Tibial nerve (tissue), 4 donors: ENCODE measurements at regions not wholly inside any gene's neighbourhood (a gene's known extent, or its start where the extent isn't known, plus 50 kb on each side); places are given as distances from the start of the nearest gene placed in this dataset.

Source experiments
- DNase-seq, 2 donors: peaks; one replicate each; pipeline ENCODE4 v3.0.0-alpha.2; 2019; ENCODE audit warnings: low spot score in 2 of 2
- H3K27ac ChIP-seq, 4 donors: fragments of 200-600 bp; sonication (generic) in 3 of 4; one replicate each; pipeline ENCODE4 v1.5.1; 2017 to 2019; ENCODE audit warnings: mild to moderate bottlenecking in 1 of 4
- H3K27me3 ChIP-seq, 2 donors: fragments of 200-600 bp; sonication (generic) in 1 of 2; one replicate each; pipeline versions ENCODE4 v1.5.1 to v1.6.0; 2017 to 2019
- H3K36me3 ChIP-seq, 3 donors: fragments of 200-600 bp; sonication (generic); one replicate each; pipeline ENCODE4 v1.5.1; 2018 to 2019
- H3K4me1 ChIP-seq, 4 donors: fragments of 200-600 bp; sonication (generic) in 3 of 4; one replicate each; pipeline ENCODE4 v1.5.1; 2017 to 2019
- H3K4me3 ChIP-seq, 4 donors: fragments of 200-600 bp; sonication (generic) in 3 of 4; one replicate each; pipeline ENCODE4 v1.5.1; 2017 to 2019; ENCODE audit warnings: mild to moderate bottlenecking in 1 of 4, moderate library complexity in 1 of 4
- H3K9me3 ChIP-seq, 4 donors: fragments of 200-600 bp; sonication (generic) in 3 of 4; one replicate each; pipeline ENCODE4 v1.5.1; 2017 to 2019
- CTCF ChIP-seq, 5 experiments: fragments of 200-600 bp in 3 of 5; fragments of 450-650 bp in 2 of 5; sonication (generic) in 3 of 5; IDR thresholded peaks; one replicate each; pipeline ENCODE4 v1.5.1; 2016 to 2019; ENCODE audit warnings: antibody characterized with exemption in 5 of 5, mild to moderate bottlenecking in 3 of 5, moderate library complexity in 2 of 5
- EP300 ChIP-seq, 2 donors: sonication (generic); formaldehyde crosslinking; IDR thresholded peaks; one replicate each; pipeline ENCODE4 v1.6.1; 2017; ENCODE audit warnings: antibody characterized with exemption in 2 of 2, mild to moderate bottlenecking in 1 of 2
- POLR2A ChIP-seq, 2 donors: fragments of 450-650 bp; IDR thresholded peaks; one replicate each; pipeline ENCODE4 v1.6.1; 2017; ENCODE audit warnings: antibody characterized with exemption in 2 of 2, mild to moderate bottlenecking in 2 of 2, moderate library complexity in 2 of 2
- WGBS, 2 donors: methylation state at CpG; one replicate each; pipeline ENCODE4 v1.1.5; 2018; 5-methylcytosine and 5-hydroxymethylcytosine counted together

DNA sequence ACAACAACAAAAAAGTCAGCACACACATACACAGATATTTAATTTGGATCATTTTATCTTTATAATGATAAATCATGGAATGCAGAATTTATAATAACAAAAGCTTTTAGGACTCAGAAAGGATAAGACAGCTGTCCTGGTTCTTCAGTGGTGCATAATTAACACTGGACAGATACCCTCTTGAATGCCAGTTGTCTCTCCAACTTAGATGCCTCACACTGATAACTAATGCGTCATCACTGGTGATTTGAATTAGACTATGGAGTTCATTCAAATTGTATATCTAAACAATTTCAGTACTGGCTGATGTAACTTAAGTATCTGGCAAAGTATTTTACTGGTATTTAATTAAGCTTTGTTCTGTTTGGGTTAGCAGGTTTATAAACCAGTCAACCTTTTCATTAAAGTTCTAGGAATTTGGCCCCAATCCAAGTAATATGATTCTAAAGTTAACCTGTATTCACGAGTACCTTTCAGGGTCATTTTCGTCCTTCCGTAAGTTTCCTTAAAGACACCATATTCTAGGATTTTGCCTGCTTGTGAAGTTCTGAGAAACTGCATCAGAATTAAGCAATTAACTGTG lies 1199.5 kb upstream of the TMPRSS15 start:
- no peaks in the 10 kb centered on the region for H3K36me3 ChIP-seq
- no peak overlapping the region for H3K4me3 ChIP-seq
- H3K27me3 ChIP-seq, result no peaks in the 10 kb centered on the region
- DNase-seq, result no peak
- H3K9me3 ChIP-seq, result no peaks in the 10 kb centered on the region
- 84 to 87% methylated on average over 4 of the region's 4 CpGs for WGBS, 2 donors
- no peaks in the 10 kb centered on the region for H3K4me1 ChIP-seq
- no peak overlapping the region for H3K27ac ChIP-seq
- TF ChIP-seq POLR2A (IDR thresholded peaks at IDR 0.05) (no peak), EP300 (IDR thresholded peaks at IDR 0.05) (no peak), CTCF (IDR thresholded peaks at IDR 0.05) (no peak)

- 13 to 20% methylated on average over 4 of the region's 4 CpGs for WGBS, 2 donors
- no peaks in the 10 kb centered on the region for H3K9me3 ChIP-seq
- no peak overlapping the region for H3K4me3 ChIP-seq
- no peaks in the 10 kb centered on the region for H3K36me3 ChIP-seq
- TF ChIP-seq POLR2A (IDR thresholded peaks at IDR 0.05) (no peak), EP300 (IDR thresholded peaks at IDR 0.05) (no peak), CTCF (IDR thresholded peaks at IDR 0.05) (no peak)
- no peak overlapping the region for H3K27ac ChIP-seq
- no peak for DNase-seq
- H3K4me1 ChIP-seq, result no peaks in the 10 kb centered on the region
- H3K27me3 ChIP-seq, result no peaks in the 10 kb centered on the region
Measured at GRCh38 chr21:19608101-19608621, 1204.6 kb upstream of the TMPRSS15 start.

GRCh38 chr21:19609611-19610010 lies 1206.0 kb upstream of the TMPRSS15 start:
- Histone ChIP-seq H3K27ac (no peak overlapping the region), H3K9me3 (no peaks in the 10 kb centered on the region), H3K4me1 (no peaks in the 10 kb centered on the region), H3K4me3 (no peak overlapping the region), H3K36me3 (no peaks in the 10 kb centered on the region), H3K27me3 (no peaks in the 10 kb centered on the region)
- whole genome bisulfite sequencing, 2 donors, result 79 to 87% methylated on average over 3 of the region's 3 CpGs
- no peak for DNase-seq
- TF ChIP-seq CTCF (IDR thresholded peaks at IDR 0.05), result no peak
- TF ChIP-seq POLR2A (IDR thresholded peaks at IDR 0.05), result no peak
- TF ChIP-seq EP300 (IDR thresholded peaks at IDR 0.05), result no peak

- H3K27ac ChIP-seq, result no peak overlapping the region
- no peaks in the 10 kb centered on the region for H3K4me1 ChIP-seq
- no peaks in the 10 kb centered on the region for H3K36me3 ChIP-seq
- no peaks in the 10 kb centered on the region for H3K9me3 ChIP-seq
- TF ChIP-seq CTCF (IDR thresholded peaks at IDR 0.05), result no peak
- no peak for TF ChIP-seq POLR2A (IDR thresholded peaks at IDR 0.05)
- no peak for TF ChIP-seq EP300 (IDR thresholded peaks at IDR 0.05)
- H3K4me3 ChIP-seq, result no peak overlapping the region
- H3K27me3 ChIP-seq, result no peaks in the 10 kb centered on the region
- DNase-seq, result no peak
- WGBS, 2 donors, result 86 to 87% methylated on average over 2 of the region's 2 CpGs
Measured at GRCh38 chr21:19621837-19622496, 1218.4 kb upstream of the TMPRSS15 start.

DNA sequence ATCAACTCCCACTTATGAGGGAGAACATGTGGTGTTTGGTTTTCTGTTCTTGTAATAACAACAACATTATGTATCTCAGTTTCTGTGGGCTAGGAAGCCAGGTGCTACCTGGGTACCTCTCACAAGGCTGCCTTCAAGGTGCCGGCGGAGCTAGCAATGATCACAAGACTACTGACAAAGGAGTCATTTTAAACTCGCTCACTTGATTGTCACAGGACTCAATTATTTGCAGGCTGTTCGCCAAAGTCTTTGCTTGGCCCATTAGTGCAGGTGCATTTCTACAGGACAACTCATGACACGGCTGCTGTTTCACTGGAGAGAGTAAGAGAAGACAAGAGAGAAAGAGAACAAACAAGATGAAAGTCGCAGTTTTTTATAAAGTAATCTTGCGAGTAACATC lies 1237.4 kb upstream of the TMPRSS15 start:
- Histone ChIP-seq H3K9me3 (no peaks in the 10 kb centered on the region), H3K4me1 (no peaks in the 10 kb centered on the region), H3K27me3 (no peaks in the 10 kb centered on the region), H3K4me3 (no peak overlapping the region), H3K27ac (no peak overlapping the region), H3K36me3 (no peaks in the 10 kb centered on the region)
- TF ChIP-seq CTCF (IDR thresholded peaks at IDR 0.05) (no peak), EP300 (IDR thresholded peaks at IDR 0.05) (no peak), POLR2A (IDR thresholded peaks at IDR 0.05) (no peak)
- DNase-seq, result no peak
- WGBS, 2 donors, result 93 to 94% methylated on average over 7 of the region's 7 CpGs
